A673 (cell line): ENCODE measurements at regions not wholly inside any gene's neighbourhood (a gene's known extent, or its start where the extent isn't known, plus 50 kb on each side); places are given as distances from the start of the nearest gene placed in this dataset.

Experiments
- BruUV-seq: library from RNA; stranded (reverse); fragments of 400-500 nt; replicated peaks from 2 replicates; lab custom pipeline; 2021; lab: Mats Ljungman, UMichigan
- CTCF ChIA-PET: fragments of 300-600 bp; sonication (Branson Sonifier 250); formaldehyde crosslinking; loops from one replicate; lab custom pipeline; 2022; ENCODE audit warnings: antibody characterized with exemption; lab: Charles Lee
- POLR2A ChIA-PET: fragments of 300-600 bp; sonication (Branson Sonifier 250); formaldehyde crosslinking; loops from one replicate; lab custom pipeline; 2022; ENCODE audit warnings: antibody characterized with exemption; ENCODE audit not compliant: low non-redundant PET; lab: Charles Lee
- DNase-seq: peaks from one replicate; pipeline ENCODE4 v3.0.0-alpha.2; 2015; ENCODE audit warnings: low spot score
- H3K27ac ChIP-seq: fragments of 200-600 bp; sonication (generic); 2 replicates; pipeline ENCODE4 v1.5.1; 2016; ENCODE audit warnings: mixed run types, low read depth, mild to moderate bottlenecking, mixed read lengths, antibody characterized with exemption, low read length; ENCODE audit not compliant: poor library complexity, severe bottlenecking
- H3K27me3 ChIP-seq: fragments of 200-600 bp; sonication (generic); replicated peaks from 2 replicates; pipeline ENCODE4 v1.6.1; 2017; ENCODE audit warnings: mixed run types, low read depth, mild to moderate bottlenecking, mixed read lengths, antibody characterized with exemption, low read length; ENCODE audit not compliant: insufficient read depth, poor library complexity
- H3K36me3 ChIP-seq: fragments of 200-600 bp; sonication (generic); 2 replicates; pipeline ENCODE4 v1.6.1; 2016; ENCODE audit warnings: mixed run types, mild to moderate bottlenecking, mixed read lengths, antibody characterized with exemption, low read length; ENCODE audit not compliant: insufficient read depth, poor library complexity, severe bottlenecking
- H3K4me1 ChIP-seq: fragments of 200-600 bp; sonication (generic); 2 replicates; pipeline ENCODE4 v1.6.1; 2017; ENCODE audit warnings: mixed run types, mild to moderate bottlenecking, mixed read lengths, antibody characterized with exemption, low read length; ENCODE audit not compliant: insufficient read depth, poor library complexity, severe bottlenecking
- H3K4me3 ChIP-seq: fragments of 200-600 bp; sonication (generic); 2 replicates; pipeline ENCODE4 v1.5.1; 2016; ENCODE audit warnings: low read depth, mixed run types, mild to moderate bottlenecking, mixed read lengths, low read length; ENCODE audit not compliant: poor library complexity, severe bottlenecking
- H3K9me3 ChIP-seq: fragments of 200-600 bp; sonication (generic); 2 replicates; pipeline ENCODE4 v1.6.1; 2016; ENCODE audit warnings: mixed run types, low read depth, mild to moderate bottlenecking, mixed read lengths, antibody characterized with exemption, low read length; ENCODE audit not compliant: poor library complexity, severe bottlenecking
- EZH2 ChIP-seq: fragments of 200-600 bp; sonication (generic); IDR thresholded peaks from 2 replicates; pipeline ENCODE4 v1.6.1; 2017; ENCODE audit warnings: borderline replicate concordance, low read depth, mild to moderate bottlenecking, mixed read lengths, antibody characterized with exemption, low read length; ENCODE audit not compliant: poor library complexity, severe bottlenecking
- intact Hi-C: fragments of 100-400 bp; cut with micrococcal nuclease; formaldehyde crosslinking; loops from one replicate; pipeline ENCODE4 v1.10.0; 2022; ENCODE audit not compliant: unreplicated experiment
- TF ChIP-seq, protein P1 (sequence below): fragments of 300-800, 200-600 bp; sonication (generic); conservative IDR thresholded peaks from 2 replicates; pipeline ENCODE4 v1.5.1; 2017; ENCODE audit warnings: low read depth, mild to moderate bottlenecking, antibody characterized with exemption, low read length, moderate library complexity, mixed read lengths

- intact Hi-C loops = loop anchor here (10.0 kb wide), 1 partner anchor 545 kb away; no protein-coding TSS in a partner anchor
- DNase-seq = peak; percentile 20
- CTCF ChIA-PET = no interaction called here
Observed at GRCh38 chr12:58529897-58530741, 390.2 kb downstream of the LRIG3 start.

GRCh38 chr12:58530742-58531062, 389.6 kb downstream of the LRIG3 start:
- no peaks in the 10 kb centered on the region for H3K36me3 ChIP-seq
- no peak for TF ChIP-seq EZH2
- TF ChIP-seq, protein P1, sequence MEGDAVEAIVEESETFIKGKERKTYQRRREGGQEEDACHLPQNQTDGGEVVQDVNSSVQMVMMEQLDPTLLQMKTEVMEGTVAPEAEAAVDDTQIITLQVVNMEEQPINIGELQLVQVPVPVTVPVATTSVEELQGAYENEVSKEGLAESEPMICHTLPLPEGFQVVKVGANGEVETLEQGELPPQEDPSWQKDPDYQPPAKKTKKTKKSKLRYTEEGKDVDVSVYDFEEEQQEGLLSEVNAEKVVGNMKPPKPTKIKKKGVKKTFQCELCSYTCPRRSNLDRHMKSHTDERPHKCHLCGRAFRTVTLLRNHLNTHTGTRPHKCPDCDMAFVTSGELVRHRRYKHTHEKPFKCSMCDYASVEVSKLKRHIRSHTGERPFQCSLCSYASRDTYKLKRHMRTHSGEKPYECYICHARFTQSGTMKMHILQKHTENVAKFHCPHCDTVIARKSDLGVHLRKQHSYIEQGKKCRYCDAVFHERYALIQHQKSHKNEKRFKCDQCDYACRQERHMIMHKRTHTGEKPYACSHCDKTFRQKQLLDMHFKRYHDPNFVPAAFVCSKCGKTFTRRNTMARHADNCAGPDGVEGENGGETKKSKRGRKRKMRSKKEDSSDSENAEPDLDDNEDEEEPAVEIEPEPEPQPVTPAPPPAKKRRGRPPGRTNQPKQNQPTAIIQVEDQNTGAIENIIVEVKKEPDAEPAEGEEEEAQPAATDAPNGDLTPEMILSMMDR = no peak
- ChIA-PET CTCF (no interaction called here), POLR2A (no interaction called here)
- no TSS peak for BruUV-seq
- no peaks in the 10 kb centered on the region for H3K27me3 ChIP-seq
- no peaks in the 10 kb centered on the region for H3K9me3 ChIP-seq
- no peak overlapping the region for H3K4me3 ChIP-seq
- no peaks in the 10 kb centered on the region for H3K4me1 ChIP-seq
- DNase-seq = no peak
- H3K27ac ChIP-seq = no peak overlapping the region
- intact Hi-C loops = loop anchor here (10.0 kb wide), 1 partner anchor 546 kb away; no protein-coding TSS in a partner anchor

More at GRCh38 chr12:58529897-58530741, 390.2 kb downstream of the LRIG3 start:
- no peaks in the 10 kb centered on the region for H3K4me1 ChIP-seq
- POLR2A ChIA-PET = no interaction called here
- no peak overlapping the region for H3K4me3 ChIP-seq
- H3K9me3 ChIP-seq = no peaks in the 10 kb centered on the region
- BruUV-seq = no TSS peak
- H3K27ac ChIP-seq = no peak overlapping the region
- H3K27me3 ChIP-seq = no peaks in the 10 kb centered on the region
- TF ChIP-seq EZH2 = no peak
- TF ChIP-seq, protein P1 = no peak
- no peaks in the 10 kb centered on the region for H3K36me3 ChIP-seq

DNA sequence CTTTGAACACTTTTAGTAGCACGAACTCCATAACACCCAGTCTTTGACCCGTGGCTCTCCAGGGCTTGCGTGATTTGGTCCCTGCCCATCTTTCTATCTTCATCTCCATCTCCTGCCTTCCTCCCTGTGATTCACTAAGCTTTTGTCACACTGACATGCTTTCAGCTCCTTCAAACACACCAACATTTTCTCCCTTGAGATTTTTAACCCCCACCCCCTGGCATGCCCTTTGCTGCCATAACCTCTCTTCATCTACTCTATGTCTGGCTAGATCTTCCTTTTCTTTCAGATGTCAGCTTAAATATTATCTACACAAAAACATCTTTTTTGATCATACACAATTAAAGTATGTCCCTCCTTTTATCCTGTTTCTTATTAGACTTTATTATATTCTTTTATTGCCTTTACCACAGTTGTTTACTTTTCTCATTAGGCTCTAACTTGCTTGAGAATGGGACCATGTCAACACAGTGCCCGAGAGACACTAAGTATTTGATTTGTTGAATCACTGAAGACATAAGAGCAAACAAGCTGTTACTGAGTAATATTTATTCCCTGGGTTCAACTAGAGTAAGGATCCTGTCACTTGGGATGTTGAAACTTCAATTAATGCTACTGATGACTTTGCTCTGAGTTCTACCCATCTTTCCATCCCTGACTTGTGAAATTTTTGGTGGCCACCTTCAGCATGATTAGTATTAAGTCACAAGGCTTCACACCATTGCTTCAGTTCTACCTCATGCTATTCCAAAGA, 387.3 kb downstream of the LRIG3 start:
- H3K9me3 ChIP-seq = no peaks in the 10 kb centered on the region
- POLR2A ChIA-PET = no interaction called here
- no peaks in the 10 kb centered on the region for H3K27me3 ChIP-seq
- no peak for DNase-seq
- TF ChIP-seq, protein P1 = no peak
- no peak for TF ChIP-seq EZH2
- BruUV-seq = no TSS peak
- CTCF ChIA-PET = no interaction called here
- H3K4me1 ChIP-seq = no peaks in the 10 kb centered on the region
- H3K36me3 ChIP-seq = no peaks in the 10 kb centered on the region
- no peak overlapping the region for H3K27ac ChIP-seq
- intact Hi-C loops = loop anchor here (10.0 kb wide), 1 partner anchor 548 kb away; no protein-coding TSS in a partner anchor
- no peak overlapping the region for H3K4me3 ChIP-seq
